GM21367 (cell line): ENCODE measurements at regions not wholly inside any gene's neighbourhood (a gene's known extent, or its start where the extent isn't known, plus 50 kb on each side); places are given as distances from the start of the nearest gene placed in this dataset.
"Not testable (repeated sequence)": the region's sequence is repeated elsewhere in the genome, so short reads cannot be mapped to it uniquely, and the experiment has no call there.

ENCODE experiments used
- ATAC-seq: cut with Tn5 transposase; IDR thresholded peaks from one replicate; pipeline ENCODE4 v1.9.1; 2021; ENCODE audit not compliant: unreplicated experiment

- ATAC-seq: no peak
Measured at GRCh38 chr1:70490153-70490552, 79.1 kb downstream of the CTH start.

- ATAC-seq: no peak
Measured at GRCh38 chr1:70495370-70495769, 84.3 kb downstream of the CTH start.

DNA sequence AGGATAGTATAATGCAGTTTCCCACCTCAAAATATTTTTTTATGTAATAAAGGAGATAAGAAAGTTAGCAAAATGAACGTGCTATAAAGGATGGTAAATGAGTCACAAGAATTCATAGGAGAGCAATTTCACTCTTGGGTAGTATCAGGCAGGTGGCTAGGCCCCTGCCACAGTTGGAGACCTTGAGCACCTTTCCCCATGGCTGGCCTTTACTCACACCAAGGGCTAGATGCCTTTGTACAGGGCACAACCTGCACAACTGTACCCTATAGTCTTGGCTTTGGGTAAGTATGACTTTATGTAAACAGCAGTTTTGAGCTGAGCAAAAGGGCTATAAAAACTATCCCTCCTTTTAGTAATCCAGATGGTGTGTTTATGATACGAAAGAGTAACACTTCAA is 85.1 kb downstream of the CTH start:
- ATAC-seq: no peak

- ATAC-seq: no peak
Measured at GRCh38 chr1:70497152-70497551, 86.1 kb downstream of the CTH start.

DNA sequence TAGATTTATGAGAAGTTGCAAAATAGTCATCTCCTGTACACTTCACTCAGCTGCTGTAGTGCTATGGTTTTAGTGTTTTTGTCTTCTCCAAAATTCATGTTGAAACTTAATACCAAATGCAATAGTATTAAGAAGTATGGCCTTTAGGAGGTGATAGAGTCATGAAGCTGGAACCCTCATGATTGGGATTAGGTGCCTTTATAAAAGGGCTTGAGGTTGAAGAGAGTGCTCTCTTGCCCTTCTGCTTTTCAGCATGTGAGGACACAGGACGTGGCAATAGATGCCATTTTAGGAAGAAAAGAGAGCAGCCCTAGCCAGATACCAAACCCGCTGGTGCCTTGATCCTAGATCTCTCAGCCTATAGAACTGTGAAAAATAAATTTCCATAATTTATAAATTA is 87.6 kb downstream of the CTH start:
- no peak for ATAC-seq

DNA sequence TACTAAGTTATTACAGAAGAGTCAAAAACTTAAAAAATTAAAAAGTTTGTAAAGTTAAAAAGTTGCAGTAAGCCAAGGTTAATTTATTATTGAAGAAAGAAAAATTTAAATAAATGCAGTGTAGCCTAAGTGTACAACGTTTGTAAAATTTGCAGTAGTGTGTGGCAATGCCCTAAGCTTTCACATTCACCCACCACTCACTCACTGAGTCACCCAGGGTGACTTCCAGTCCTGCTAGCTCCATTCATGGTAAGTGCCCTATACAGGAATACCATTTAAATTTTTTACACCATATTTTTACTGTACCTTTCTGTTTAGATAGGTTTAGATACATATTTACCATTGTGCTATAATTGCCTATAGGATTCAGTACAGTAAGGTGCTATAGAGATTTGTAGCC is 88.6 kb downstream of the CTH start:
- no peak for ATAC-seq

GRCh38 chr1:70503358-70503757 is 92.3 kb downstream of the CTH start:
- no peak for ATAC-seq

- peak; percentile 80 for ATAC-seq
Measured at GRCh38 chr1:70504176-70504820, 93.2 kb downstream of the CTH start.

GRCh38 chr1:70504821-70505193 is 93.7 kb downstream of the CTH start:
- no peak for ATAC-seq

GRCh38 chr1:70507991-70508390 is 96.9 kb downstream of the CTH start:
- ATAC-seq: not testable (repeated sequence)

DNA sequence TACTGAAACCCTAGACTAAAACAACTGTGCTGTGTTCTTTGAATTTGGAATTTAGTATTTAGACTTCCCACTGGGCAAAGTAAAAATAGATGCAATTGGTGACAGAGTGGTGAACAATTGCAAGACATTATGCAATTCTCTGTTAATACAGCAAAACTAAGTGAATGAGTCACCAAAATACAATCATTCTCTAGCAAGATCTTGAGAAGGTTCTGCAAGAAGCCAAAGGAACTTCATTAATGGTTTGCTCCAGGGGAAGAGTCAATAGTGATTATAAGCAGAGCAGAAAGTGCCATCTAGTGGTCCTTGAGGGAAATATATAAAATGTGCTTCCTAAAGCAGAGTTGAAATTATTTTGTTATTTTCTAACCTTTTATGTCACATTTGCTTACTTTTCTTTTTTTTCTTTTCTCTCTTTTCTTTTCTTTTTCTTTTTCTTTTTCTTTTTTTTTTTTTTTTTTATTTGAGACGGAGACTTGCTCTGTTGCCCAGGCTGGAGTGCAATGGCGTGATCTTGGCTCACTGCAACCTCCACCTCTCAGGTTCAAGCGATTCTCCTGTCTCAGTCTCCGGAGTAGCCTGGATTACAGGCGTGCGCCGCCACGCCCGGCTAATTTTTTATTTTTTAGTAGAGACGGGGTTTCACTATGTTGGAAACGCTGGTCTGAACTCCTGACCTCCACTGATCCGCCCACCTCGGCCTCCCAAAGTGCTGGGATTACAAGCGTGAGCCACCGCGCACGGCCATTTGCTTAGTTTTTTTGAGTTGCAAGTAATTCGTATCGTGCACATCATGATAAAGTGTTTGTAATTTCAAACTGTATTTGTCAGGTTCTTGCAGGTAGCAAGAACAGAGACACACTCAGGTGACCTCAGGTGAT is 99.2 kb downstream of the CTH start:
- ATAC-seq: peak; percentile 92

- peak; percentile 78 for ATAC-seq
Measured at GRCh38 chr1:70517444-70517843, 106.4 kb downstream of the CTH start.

DNA sequence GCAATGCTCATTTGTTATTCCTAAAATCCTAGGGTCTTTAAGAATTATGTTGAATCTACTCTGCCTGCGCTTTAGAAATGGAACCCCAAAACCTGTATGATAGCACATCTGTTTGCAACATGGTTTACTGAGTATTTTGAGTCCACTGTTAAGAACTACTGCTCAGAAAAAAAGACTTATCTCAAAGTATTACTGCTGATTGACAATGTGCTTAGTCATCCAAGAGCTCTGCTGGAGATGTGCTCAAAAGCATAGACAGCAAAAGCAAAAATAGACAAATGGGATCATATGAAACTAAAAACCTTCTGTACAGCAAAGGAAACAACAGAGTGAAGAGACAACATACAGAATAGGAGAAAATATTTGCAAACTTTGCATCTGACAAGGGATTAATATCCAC is 107.0 kb downstream of the CTH start:
- ATAC-seq: no peak

GRCh38 chr1:70528590-70529333 is 117.7 kb downstream of the CTH start:
- ATAC-seq: no peak

DNA sequence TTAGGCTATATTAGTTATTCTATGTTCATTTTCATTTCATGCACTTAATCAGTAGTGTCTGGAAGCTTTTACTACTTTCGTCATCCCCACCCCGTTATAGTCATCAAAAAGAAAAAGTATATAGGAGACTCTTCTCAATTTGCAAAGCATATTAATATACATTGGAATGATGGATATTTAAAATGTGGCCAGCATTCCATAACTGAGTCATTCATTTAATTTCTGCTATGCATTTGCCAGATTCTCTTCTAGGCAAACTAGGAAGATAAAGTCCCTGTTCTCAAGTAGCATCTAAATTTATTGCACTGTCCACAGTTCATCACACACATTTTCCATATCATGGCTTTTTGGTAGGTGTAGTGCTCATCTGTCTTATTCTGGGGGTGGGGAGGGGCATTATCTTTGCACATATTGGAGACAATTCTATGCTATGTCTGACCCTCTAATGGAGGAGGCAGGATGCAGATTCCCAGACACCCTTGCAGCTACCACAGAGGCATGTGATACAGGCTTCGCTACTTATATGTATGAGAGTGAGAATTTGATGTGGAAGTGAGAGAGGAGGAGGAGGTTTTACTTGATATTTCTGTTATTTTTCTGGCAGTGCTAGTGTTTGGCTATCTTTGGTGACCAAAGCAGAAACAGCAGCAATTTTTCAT is 125.8 kb downstream of the CTH start:
- ATAC-seq: no peak

- no peak for ATAC-seq
Measured at GRCh38 chr1:70537788-70538187, 126.7 kb downstream of the CTH start.

DNA sequence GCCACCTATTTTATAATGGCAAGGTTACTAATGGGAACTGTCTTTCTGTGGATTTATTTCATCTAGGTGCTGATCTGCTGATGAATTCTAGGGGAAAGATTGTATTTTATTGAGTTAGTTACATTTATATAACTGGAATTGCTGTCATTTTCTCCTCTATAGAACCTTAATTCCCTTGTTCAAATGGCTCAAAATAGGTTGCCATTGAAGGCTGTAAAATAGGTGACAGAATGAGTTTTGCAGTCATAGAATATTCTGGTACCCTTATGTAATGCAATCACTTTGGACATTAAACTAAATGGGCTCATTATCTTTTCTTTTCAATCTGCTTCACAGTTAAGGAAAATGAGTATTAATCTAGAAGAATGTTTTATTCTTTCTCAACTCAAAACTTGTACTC is 131.0 kb downstream of the CTH start:
- ATAC-seq: no peak

GRCh38 chr1:70542856-70543255 is 131.8 kb downstream of the CTH start:
- ATAC-seq: no peak

DNA sequence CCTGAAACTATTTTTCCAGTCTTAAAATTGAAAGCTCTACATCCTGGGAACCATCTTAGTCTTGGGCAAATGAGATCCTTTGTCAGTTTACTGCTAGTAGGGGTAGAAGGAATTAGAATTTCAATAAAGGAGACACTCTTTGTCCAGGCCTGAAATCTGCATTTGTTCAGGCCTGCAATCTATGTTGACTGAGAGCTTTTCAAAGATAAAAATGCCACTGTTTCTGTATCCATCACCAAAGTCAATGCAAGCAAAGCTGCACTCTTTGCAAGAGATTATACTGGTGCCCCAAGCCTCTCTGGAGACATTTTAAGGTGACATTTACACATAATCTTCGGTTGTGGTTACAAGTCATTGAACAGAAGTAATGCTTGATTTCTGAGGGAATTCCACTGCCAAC is 135.7 kb downstream of the CTH start:
- no peak for ATAC-seq

DNA sequence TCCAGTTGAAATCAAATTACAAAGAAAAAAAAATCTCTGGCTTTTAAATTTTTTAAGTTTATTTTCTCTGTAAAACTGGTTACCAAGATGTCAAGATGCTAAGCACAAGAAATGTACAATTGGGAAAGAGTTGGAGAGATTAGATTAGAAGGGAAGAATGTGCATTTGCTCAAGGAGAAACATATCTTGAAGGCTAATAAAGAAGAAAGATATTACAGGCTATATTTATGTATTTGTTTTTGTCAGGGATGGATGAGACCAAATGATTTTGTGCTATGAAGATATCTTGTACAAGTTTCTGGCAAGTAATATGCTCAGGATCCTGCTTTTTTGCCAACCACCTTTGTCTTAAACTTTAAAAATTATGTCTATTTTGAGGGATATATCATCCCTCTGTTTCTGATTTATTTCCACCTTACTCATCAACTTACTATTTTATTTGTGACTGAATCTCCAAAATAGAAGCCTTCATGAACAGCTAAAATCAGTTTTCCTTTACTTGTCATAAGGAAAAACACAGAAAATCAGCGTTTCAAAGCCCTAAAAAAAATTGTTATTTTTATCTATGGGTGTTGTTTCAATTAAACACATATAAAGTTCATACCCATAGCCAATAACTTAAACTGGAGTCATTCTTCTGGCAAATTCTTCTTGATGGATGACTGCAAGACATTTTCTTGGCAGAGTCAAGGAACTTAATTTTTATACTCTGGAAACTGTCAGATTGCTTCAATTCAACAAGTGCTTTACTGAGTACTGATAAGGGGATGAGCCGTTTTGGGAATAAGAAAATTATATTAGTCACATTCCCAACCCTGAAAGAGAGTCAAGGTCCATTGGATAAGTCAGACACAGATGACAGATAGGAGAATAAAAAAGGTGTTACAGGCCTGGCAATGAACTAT is 141.8 kb downstream of the CTH start:
- no peak for ATAC-seq
